Loucy (cell line): ENCODE measurements at regions not wholly inside any gene's neighbourhood (a gene's known extent, or its start where the extent isn't known, plus 50 kb on each side); places are given as distances from the start of the nearest gene placed in this dataset.

Source experiments
- H2AFZ ChIP-seq: fragments of 200-600 bp; sonication (generic); 2 replicates; pipeline ENCODE4 v1.6.0; 2016; ENCODE audit warnings: antibody characterized with exemption, mild to moderate bottlenecking, low read length, moderate library complexity
- H3F3A ChIP-seq: fragments of 200-600 bp; 2 replicates; pipeline ENCODE4 v1.6.0; 2016; ENCODE audit warnings: antibody characterized with exemption, low read depth, mild to moderate bottlenecking
- H3K27me3 ChIP-seq: fragments of 200-600 bp; sonication (generic); 2 replicates; pipeline ENCODE4 v1.6.1; 2014; ENCODE audit warnings: low read length, mild to moderate bottlenecking; ENCODE audit not compliant: insufficient read depth, poor library complexity, severe bottlenecking
- H3K36me3 ChIP-seq: fragments of 200-600 bp; sonication (generic); 2 replicates; pipeline ENCODE4 v1.6.1; 2016; ENCODE audit warnings: low read length; ENCODE audit not compliant: insufficient read depth
- H3K4me1 ChIP-seq: fragments of 200-600 bp; sonication (generic); 2 replicates; pipeline ENCODE4 v1.5.1; 2014; ENCODE audit warnings: low read length, mild to moderate bottlenecking; ENCODE audit not compliant: insufficient read depth, poor library complexity, severe bottlenecking
- H3K4me2 ChIP-seq: fragments of 200-600 bp; sonication (generic); 2 replicates; pipeline ENCODE4 v1.6.0; 2014; ENCODE audit warnings: antibody characterized with exemption, low read length, low read depth, mild to moderate bottlenecking; ENCODE audit not compliant: poor library complexity, severe bottlenecking
- H3K4me3 ChIP-seq: fragments of 200-600 bp; sonication (generic); 2 replicates; pipeline ENCODE4 v1.5.1; 2014; ENCODE audit warnings: low read length, mild to moderate bottlenecking, mixed read lengths; ENCODE audit not compliant: poor library complexity, severe bottlenecking
- H3K79me2 ChIP-seq: fragments of 200-600 bp; sonication (generic); 2 replicates; pipeline ENCODE4 v1.6.1; 2014; ENCODE audit warnings: low read length; ENCODE audit not compliant: insufficient read depth
- H3K9ac ChIP-seq: fragments of 200-600 bp; sonication (generic); 2 replicates; pipeline ENCODE4 v1.6.0; 2014; ENCODE audit warnings: mild to moderate bottlenecking, low read depth, low read length, moderate library complexity; ENCODE audit not compliant: poor library complexity, severe bottlenecking
- H3K9me2 ChIP-seq: fragments of 200-600 bp; sonication (generic); replicated peaks from 2 replicates; pipeline ENCODE4 v1.6.1; 2016; ENCODE audit warnings: low read depth, low read length, mixed read lengths
- H3K9me3 ChIP-seq: fragments of 200-600 bp; sonication (generic); 2 replicates; pipeline ENCODE4 v1.6.1; 2014; ENCODE audit warnings: mild to moderate bottlenecking, antibody characterized with exemption, low read length, low read depth; ENCODE audit not compliant: insufficient read depth
- H4K20me1 ChIP-seq: fragments of 200-600 bp; sonication (generic); 2 replicates; pipeline ENCODE4 v1.6.0; 2014; ENCODE audit warnings: antibody characterized with exemption, low read length, mild to moderate bottlenecking; ENCODE audit not compliant: insufficient read depth, poor library complexity, severe bottlenecking
- EZH2phosphoT487 ChIP-seq: fragments of 200-600 bp; IDR thresholded peaks from 2 replicates; pipeline ENCODE4 v1.6.1; 2018; ENCODE audit warnings: antibody characterized with exemption, mild to moderate bottlenecking, moderate library complexity, borderline replicate concordance
- TF ChIP-seq, protein P1 (sequence below): fragments of 200-600 bp; sonication (generic); conservative IDR thresholded peaks from 2 replicates; pipeline ENCODE4 v1.5.1; 2014; ENCODE audit warnings: mild to moderate bottlenecking, antibody characterized with exemption, low read length

- Histone ChIP-seq H3K4me1 (peaks cover under 1% of the 10 kb centered on the region), H3F3A (no peaks in the 10 kb centered on the region), H4K20me1 (no peaks in the 10 kb centered on the region), H2AFZ (no peak overlapping the region), H3K36me3 (no peaks in the 10 kb centered on the region), H3K27me3 (no peaks in the 10 kb centered on the region), H3K9me3 (peaks cover 6% of the 10 kb centered on the region; the same call in 1 of the 2 replicates), H3K4me3 (no peak overlapping the region), H3K79me2 (no peaks in the 10 kb centered on the region), H3K9ac (no peak overlapping the region), H3K4me2 (no peak overlapping the region), H3K9me2 (no peaks in the 10 kb centered on the region)
- TF ChIP-seq, protein P1, sequence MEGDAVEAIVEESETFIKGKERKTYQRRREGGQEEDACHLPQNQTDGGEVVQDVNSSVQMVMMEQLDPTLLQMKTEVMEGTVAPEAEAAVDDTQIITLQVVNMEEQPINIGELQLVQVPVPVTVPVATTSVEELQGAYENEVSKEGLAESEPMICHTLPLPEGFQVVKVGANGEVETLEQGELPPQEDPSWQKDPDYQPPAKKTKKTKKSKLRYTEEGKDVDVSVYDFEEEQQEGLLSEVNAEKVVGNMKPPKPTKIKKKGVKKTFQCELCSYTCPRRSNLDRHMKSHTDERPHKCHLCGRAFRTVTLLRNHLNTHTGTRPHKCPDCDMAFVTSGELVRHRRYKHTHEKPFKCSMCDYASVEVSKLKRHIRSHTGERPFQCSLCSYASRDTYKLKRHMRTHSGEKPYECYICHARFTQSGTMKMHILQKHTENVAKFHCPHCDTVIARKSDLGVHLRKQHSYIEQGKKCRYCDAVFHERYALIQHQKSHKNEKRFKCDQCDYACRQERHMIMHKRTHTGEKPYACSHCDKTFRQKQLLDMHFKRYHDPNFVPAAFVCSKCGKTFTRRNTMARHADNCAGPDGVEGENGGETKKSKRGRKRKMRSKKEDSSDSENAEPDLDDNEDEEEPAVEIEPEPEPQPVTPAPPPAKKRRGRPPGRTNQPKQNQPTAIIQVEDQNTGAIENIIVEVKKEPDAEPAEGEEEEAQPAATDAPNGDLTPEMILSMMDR: no peak
- no peak for TF ChIP-seq EZH2phosphoT487
Observed at GRCh38 chr4:37742149-37742548, 56.0 kb upstream of the RELL1 start.

DNA sequence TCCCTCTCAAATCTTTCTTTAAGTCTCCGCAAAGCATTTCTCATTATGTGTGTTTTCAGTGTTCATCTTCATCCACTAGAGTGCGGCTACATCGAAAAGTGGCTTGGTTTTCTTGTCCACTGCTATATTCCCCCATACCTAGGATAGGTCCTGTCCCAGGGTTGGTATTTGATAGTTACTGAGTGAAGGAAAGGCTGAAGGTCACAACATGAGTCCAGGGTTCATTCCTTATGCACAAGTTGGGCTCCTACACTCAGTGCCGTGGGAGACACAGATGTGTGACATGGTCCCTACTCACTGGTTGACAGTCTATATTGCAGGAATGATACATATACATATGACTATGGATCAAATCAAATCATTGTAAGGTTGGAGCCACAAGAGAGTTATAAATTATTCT lies 55.4 kb upstream of the RELL1 start:
- TF ChIP-seq, protein P1: no peak
- TF ChIP-seq EZH2phosphoT487: no peak
- H3K4me1 ChIP-seq: no peaks in the 10 kb centered on the region
- H2AFZ ChIP-seq: no peak overlapping the region
- H3K4me2 ChIP-seq: no peak overlapping the region
- H3K9me2 ChIP-seq: no peaks in the 10 kb centered on the region
- H3K27me3 ChIP-seq: no peaks in the 10 kb centered on the region
- no peaks in the 10 kb centered on the region for H3F3A ChIP-seq
- no peaks in the 10 kb centered on the region for H4K20me1 ChIP-seq
- H3K9me3 ChIP-seq: peaks cover 6% of the 10 kb centered on the region; the same call in 1 of the 2 replicates
- no peak overlapping the region for H3K4me3 ChIP-seq
- H3K9ac ChIP-seq: no peak overlapping the region
- no peaks in the 10 kb centered on the region for H3K36me3 ChIP-seq
- no peaks in the 10 kb centered on the region for H3K79me2 ChIP-seq

DNA sequence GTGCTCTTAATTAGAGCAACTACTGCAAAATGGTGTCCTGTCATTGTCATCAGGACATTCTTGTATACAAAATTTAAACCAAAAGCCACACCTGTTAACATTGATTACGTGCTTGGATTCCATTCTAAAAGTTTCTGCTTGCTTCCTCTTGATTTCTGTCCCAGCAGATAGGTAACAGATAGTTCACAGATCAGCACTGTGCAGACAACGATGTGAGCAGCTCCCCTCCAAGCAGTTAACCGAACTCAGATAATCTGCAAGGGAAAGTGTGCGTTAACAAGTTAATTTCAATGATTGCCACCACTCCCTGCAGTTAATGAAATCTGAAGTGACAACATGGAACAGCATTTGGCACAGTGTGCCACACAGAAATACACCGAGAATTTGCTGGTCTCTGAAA lies 54.4 kb upstream of the RELL1 start:
- no peak overlapping the region for H3K4me3 ChIP-seq

More for the DNA sequence above, 54.4 kb upstream of the RELL1 start:
- H3K9me2 ChIP-seq: no peaks in the 10 kb centered on the region
- no peaks in the 10 kb centered on the region for H3K9me3 ChIP-seq
- no peak for TF ChIP-seq EZH2phosphoT487
- TF ChIP-seq, protein P1: no peak
- H3K4me1 ChIP-seq: no peaks in the 10 kb centered on the region
- no peaks in the 10 kb centered on the region for H4K20me1 ChIP-seq
- H3K4me2 ChIP-seq: no peak overlapping the region
- no peaks in the 10 kb centered on the region for H3F3A ChIP-seq
- H3K79me2 ChIP-seq: no peaks in the 10 kb centered on the region
- H2AFZ ChIP-seq: no peak overlapping the region
- no peak overlapping the region for H3K9ac ChIP-seq
- no peaks in the 10 kb centered on the region for H3K36me3 ChIP-seq
- H3K27me3 ChIP-seq: no peaks in the 10 kb centered on the region
